ENCODE measurements at regions not wholly inside any gene's neighbourhood (a gene's known extent, or its start where the extent isn't known, plus 50 kb on each side); places are given as distances from the start of the nearest gene placed in this dataset.
"Not testable (repeated sequence)": the region's sequence is repeated elsewhere in the genome, so short reads cannot be mapped to it uniquely, and the experiment has no call there.

DNA sequence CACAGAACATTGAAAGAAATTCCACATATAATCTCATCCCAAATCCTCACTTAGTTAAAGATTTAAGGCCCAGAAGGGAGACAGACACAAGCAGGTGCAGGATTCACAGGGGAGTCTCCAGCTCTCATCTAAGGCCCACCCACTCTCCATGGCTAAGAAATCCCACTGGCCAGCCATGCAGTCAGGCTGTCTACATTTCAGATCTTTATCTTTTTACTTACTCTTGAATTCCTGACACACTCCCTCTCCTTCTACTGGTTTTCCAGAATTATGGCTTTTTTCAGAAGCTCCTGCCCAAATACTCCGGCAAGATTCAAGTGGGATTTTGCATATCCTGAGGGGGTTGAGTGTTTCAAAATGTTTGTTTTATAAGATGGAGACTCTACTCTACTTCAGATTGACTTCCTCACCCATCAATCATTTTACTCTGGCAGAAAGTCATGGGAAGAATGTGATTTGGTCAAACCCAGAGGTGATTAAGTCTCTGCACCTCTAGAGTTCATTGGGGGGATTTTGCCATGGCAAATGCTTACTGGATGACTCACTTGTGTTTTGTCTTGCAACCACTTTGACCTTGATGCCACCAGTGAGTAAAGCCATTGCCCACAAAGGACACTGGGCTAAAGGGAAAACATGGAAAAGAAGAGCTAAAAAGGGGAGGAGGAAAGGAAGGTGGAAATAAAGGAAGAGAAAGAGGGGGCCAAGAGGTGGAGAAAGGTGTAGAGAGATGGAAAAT lies 688.8 kb upstream of the SALL1 start:
- FAIRE-seq, result no peak

DNA sequence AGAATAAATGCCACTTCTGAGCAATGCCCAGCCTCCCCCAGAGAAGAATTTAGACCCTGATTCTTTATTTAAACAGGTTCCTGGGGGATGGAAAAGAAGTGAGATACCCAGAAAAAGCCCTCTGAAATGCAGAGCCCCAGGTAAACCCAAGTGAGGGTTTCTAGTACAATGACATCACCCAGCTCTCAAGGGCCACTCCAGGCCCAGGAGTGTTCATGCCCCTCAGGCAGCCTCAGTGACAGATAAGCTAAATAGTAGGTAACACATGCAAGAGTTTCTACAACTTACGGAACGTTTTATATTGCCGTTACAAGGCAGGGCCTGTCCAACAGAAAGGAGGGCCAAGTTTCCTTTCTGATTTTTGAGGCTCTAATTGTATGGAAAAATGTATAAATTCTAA lies 683.7 kb upstream of the SALL1 start:
- FAIRE-seq, result no peak

DNA sequence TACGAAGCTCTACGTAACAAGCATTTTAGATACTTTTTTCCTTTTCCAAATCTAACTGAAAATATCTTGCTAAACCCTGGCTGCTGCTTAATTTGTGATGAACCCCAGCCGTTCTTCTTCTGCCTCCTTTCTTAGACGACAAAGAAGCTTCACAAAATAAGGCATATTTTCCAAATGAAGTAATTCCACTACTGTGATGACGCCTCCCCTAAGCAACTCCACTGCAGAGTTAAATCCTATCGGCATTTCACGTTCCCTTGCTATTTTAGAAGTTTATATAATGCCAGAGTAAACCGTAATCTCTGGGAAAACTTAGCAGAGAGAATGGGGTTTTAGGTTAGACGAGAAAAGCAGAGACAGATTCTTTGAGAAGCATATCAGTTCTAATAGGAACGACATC lies 683.1 kb upstream of the SALL1 start:
- FAIRE-seq, result no peak

DNA sequence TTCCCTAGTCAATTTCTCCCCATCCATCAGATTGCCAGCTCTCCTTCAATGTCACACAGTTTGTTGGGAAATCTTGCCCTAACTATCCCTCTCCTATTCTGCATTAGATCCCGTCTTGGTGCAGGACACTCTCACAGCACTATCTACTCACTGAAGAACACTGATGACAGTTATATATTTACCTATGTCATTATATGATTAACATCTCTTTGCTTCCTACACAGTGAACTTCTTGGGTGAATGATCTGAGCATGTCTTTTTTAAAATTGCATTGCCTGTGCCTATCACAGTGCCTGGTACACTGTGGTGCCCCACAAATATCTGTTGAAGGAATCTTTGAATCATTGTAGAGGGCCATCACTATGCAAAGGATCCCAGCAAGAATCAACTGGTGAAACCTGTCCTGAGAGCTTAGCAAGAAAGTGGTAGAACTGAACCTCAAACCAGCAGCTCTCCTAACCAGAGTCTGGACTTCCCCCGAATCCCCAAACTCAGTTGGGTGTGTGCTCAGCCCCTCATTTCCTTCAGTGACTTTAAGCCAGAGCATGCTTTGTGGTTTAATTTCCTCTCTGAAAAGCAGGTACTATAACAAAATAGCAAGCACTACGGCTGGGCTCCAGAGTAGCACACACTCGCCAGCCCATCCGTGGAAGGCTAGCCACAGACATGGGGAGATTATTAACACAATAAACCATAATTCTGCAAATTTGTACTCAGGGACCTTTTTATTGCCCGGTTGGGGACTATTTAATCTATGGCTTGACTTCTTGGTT lies 680.7 kb upstream of the SALL1 start:
- FAIRE-seq, result no peak

DNA sequence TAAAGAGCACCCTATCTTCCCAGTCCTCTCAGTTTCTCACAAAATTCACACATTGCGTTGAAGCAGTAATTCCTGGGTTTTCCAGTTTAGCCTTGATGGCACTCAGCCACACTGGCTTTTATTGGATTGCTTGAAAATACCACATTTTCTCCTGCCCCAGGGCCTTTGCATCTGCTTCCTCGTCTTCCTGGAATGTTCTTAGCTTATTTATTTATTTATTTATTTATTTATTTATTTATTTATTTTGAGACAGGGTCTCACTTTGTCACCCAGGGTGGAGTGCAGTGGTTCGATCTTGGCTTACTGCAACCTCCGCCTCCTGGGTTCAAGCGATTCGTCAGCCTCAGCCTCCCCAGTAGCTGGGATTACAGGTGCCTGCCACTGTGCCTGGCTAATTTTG lies 680.0 kb upstream of the SALL1 start:
- not testable (repeated sequence) for FAIRE-seq

DNA sequence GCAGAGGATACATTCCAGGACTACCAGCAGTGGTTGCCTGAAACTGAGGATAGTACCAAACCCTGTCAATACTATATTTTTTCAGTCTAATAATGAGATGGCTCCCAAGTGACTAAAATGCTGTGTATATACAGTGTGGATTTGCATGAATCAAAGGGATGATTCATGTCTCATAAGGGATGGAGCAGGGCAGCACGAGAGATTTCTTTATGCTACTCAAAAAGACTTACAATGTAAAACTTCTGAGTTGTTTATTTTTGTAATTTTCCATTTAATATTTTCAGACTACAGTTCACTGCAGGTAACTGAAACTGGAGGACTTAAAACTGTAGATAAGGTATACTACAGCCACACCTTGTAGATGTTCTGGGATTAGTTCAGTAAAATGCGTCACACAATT lies 674.7 kb upstream of the SALL1 start:
- FAIRE-seq, result no peak

DNA sequence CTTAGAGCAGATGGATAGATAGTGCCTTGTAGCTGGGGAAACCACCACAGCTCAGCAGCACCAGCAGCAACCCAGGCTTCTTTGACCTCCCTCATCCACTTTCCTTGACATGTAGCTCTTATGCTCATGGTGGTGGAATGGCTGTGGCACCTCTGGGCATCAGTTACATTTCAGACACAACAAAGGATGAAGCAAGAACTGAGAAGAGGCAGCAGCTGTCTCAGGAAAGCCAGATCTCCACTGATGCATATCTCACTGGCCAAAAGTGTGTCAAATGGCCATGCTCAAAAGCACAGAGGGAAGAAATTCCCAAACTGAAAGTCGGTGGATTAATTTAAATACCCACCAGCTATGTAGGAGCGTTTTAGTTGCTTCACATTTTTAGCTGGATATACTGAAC lies 671.4 kb upstream of the SALL1 start:
- FAIRE-seq, result no peak

DNA sequence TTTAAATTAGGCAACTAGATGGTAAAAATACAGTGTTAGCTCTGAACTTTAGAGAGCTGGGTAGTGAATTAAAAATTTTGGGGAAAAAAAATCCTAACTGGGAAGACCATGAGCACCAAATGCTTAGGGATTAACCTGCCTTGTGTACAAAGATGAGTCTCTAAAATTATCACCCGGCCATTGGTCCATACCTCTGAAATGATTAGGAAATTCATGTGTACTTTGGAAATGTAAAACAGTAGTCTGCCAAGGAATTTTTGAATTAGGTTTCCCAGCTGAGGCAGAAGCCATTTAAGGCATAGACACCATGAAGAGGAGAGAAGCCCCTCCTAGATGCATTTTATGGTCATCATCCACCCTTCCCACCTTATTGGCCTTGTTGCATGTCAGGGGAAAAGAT lies 670.5 kb upstream of the SALL1 start:
- FAIRE-seq, result no peak

DNA sequence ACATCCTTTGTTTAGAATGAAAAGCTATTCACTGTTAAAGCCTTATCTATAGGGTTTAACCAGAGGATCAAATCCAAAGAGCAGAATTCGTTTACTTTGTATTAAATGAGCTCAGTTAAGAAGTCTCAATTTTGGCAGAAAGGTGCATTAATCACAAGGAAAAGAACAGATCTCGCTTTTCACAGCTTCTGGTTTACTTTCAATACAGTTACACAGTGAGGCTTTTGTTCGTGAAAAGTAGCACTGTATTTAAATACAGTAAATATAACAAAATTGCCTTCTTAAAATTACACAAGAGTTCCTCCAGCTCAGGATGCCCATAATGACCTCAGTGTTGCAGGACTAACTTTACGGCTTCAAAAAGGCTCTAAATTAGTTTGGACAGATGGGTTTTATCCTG lies 669.1 kb upstream of the SALL1 start:
- FAIRE-seq, result no peak

DNA sequence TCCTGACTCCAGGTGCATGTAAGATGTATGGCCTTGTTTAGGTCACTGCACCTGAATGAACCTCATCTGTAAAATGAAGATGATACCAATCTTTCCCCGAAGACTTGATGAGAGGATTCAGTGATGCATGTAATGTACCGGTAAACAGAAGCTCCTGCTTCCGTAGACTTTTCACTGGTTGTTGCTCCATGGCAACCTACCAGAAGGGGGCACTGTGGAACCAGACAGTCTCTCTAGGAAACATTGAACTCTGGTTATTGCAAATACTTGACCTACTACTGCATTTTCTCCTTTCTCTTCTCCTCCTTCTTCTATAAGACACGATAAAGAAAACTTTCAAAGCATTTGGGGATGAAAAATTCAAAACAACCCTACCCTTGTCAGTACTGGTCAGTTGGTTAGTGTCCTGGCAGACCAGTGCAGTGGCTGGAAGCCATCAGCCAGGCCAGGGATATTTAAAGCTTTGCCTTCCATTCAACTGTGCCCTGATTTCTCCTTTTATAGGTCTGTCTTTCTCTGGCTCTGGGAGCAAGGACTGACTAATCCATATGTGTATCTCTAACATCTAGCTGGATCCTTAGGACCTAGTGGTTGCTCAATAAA lies 667.4 kb upstream of the SALL1 start:
- no peak for FAIRE-seq

DNA sequence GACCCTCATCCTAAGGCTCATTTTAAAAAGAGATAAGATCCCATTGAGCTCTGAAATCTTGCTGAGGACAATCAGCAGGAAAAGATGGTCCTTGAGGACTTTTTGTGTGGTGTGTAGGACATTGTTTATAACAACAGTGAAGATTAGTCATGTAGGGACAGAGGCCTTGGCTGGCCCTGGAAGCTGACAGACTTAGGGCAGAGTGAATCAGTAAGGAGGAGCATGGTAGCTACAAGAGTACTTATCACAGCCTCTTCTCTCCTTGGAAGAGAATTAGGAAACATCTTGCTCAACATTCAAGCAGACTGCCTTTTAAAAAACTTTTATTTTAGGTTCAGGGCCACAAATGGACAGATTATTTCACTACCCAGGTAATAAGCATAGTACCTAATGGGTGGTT lies 665.9 kb upstream of the SALL1 start:
- no peak for FAIRE-seq

DNA sequence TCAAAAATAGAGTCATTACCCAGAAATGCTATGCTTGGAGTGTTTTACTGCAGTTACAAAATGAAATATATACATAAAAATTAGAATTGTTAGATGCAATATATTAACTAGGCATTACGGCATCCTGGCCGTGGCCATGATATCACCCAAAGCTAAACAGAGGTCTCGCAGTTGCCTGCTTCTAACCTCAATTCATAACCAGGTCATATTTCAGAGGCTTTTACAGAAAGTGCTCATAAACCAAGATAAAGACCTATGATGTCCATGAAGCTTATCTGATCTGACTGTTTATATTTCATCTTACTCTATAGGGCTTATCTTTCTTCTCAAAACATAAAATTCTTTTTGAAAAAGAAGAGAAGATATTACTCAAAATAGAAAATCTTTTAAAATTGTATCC lies 664.5 kb upstream of the SALL1 start:
- FAIRE-seq, result no peak

DNA sequence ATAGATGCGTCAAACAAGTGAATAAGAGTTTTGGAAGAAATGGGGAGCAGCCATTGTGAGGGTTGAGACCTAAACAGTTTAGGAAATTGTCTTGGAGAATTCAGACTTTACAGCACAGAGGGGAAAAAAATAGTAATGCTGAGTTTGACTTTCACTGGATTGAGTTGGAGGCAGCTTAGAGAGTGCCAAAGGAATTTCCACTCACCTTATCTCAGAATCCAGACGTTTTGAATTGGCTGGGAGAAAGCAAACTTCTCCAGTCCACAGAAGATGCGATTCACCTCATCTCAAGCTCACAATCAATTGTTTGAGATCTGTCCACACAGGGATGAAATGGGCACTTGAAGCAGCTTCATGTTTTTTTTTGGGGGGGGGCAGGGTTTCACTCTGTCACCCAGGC lies 663.5 kb upstream of the SALL1 start:
- no peak for FAIRE-seq

DNA sequence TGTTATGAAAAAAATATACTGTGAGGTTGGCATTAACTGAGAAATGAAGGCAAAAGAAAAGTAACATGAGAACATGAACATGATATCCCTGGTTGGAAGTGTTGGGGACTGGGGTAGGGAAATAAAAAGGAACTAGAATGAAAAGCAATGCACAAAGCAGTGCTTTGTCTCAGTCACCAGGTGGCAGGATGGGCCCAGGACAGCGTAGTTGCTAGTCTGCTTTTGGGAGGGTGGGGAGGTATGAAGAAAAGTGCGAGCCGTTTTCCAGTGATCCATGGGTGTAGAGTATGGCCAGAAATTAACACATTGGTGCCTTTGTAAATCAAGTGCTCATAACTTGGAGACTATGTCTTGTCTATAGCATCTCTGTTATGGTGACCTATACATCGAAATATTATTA lies 662.5 kb upstream of the SALL1 start:
- no peak for FAIRE-seq

DNA sequence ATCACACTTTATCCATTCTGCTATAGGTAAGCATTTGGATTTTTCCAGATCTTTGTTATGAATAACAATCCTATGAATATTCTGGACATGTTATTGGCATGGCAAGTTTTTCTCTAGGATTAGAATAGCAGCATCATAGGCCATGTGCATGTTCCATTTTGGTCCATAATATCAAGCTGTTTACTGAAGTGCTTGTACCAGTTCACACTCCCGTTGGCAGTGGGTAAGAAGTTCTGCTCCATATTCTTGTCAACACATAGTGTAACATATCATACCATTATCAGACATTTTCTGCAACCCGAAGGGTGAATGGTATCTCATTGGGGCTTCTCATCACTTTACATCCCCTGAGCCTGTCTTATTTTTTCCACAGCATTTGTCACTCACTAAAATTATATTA lies 661.9 kb upstream of the SALL1 start:
- FAIRE-seq, result no peak

DNA sequence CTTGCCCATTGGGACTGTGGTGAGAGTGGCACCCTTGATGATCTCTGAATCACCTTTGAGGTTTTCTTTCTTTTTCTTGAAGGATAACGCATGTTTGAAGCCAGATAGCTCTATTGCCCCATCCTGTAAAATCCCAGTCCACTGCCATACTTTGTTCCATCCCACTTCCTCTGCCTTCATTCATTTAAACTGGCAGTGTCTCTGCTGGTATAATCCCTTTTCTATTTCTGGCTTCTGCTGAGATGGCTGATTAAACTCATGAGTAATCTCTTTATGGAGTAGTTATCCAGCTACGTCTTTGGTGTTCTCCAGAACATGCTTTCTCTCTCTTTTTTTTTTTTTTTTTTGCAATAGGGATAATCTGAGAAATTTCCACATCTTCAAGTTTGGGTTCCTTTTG lies 656.5 kb upstream of the SALL1 start:
- no peak for FAIRE-seq

DNA sequence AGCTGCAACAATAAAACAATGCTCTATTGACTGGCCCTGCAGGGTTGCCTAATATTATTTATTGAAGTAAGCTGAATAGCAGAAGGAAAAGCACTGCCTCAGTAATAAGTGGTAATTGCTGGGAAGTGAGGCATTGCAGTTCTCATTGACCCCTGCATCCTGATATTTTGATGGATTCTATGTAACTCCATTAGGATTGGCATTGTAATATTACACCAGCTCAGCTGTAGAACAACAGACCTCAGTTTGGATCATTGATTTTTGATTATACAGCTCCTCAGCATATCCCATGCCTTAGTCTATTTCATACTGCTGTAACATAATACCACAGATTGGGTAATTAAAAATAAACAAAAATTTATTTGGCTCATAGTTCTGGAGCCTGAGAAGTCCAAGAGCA lies 650.6 kb upstream of the SALL1 start:
- no peak for FAIRE-seq

DNA sequence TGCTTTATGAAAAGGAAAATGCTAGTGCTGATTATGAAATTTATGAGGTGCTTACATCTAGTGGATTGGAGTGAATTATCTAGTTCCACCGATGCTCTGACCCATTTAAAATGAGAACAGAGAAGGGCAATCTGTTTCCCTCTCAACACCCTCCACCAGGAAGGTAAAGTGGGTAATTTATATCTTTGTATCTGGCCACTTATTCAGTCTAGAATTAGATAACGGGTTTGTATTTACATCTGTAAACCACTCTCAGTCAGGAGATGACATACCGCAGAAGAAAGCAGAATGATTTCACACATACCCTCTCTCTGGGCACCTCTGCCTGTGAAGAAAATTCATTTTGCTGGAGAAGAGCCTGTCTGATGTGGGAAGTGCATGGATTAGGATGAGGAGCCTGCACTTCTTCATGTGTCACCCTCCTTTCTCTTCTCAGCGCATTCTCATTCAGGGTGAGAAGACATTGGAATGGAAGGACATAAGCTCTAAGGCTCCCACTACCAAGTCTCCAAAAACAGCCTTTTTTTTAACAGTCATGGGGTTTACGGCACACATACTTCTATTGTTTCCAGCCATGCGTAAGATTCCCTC lies 646.7 kb upstream of the SALL1 start:
- no peak for FAIRE-seq

DNA sequence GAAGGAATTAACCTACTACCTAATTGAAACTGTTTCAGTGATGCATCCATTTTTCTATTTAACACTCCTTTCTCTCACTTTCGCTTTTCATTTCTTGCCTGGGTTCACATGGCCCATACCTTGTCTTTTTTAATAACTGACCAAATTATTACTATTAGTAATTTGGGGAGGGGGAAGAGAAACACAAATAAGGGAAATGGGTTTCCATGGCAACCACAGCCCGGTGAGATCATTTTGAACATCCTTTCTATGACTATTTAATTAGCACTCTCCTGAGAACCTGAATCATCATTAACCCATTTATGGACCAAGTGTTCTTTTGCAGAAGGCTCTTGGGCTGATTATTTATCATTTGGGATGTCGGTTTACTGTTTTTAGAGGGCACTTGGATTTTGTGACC lies 628.2 kb upstream of the SALL1 start:
- no peak for FAIRE-seq

DNA sequence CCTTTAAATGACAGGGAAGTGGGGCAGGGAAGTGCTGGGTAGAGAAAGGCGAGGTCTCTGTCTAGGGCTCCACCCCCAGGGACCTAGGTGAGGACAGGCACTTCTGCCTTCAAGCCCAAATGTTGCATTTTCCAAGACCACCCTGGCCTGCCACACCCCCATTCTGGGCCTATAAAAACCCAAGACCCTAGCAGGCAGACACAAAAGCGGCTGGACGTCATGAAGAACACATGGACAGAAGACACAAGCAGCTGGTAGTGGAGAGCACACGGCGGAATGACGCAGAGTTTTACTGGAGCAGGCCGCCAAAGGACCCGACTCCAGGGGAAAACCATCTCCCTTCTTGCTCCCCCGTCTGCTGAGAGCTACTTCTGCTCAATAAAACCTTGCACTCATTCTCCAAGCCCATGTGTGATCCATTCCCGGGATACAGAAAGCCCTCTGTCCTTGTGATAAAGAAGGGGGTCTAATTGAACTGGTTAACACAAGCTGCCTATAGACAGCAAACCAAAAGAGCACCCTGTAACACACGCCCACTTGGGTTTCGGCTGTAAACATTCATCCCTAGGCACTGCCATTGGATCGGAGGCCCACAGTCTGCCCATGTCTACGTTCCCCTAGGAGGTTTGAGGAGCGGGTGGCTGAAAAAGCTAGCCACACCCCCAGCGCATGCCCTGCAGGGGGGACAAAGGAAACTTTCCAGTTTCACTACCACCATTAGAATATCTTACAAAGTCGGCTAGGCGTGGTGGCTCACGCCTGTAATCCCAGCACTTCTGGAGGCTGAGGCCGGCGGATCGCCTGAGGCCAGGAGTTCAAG lies 622.2 kb upstream of the SALL1 start:
- no peak for FAIRE-seq

DNA sequence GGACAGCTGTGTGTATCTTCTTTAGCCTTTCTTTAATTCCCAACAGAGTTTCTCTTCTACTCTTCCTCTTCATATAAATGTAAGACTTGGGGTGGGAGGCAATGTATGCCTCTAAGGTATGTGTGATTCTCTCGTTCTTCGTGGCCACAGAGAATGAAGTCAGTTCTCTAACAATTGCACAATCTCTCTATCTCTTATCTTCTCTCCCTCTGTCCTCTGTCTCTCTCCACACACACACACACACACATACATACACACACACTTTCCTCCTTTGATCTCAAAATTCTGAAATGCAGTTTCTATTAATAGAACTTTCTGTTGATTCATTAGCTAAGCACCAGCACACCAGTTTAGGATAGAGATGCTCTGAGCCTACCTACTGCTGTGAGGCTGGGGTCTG lies 615.7 kb upstream of the SALL1 start:
- FAIRE-seq, result no peak

DNA sequence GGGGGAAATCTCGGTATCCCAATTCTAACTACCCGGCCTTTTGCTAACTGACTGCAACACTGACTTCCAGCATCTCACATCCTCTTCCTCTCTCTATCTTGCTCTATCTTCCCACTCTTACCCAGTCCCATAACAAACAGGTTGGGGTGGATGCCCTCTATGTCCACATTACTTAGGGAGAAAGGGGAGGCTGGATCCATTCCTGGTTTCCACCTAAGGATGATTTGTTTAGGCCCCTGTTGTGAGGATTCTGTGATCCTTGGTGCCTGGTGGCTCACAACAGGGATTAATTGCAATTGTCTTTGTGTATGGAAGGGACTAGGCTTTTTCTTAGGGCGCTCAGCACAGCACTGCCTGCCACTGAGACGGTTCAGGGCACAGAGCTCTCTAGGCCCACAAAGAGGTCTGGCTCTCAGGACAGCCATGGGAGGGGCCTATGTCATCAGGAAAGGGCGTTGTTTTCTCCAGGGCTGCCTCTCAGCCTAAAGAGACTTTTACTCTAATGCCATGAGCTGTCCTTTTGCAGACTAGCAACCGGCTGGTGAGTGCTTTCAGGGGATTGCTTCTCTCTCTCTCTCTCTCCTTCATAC lies 612.1 kb upstream of the SALL1 start:
- no peak for FAIRE-seq

All from A204.1 (cell line).